T-helper 1 cell treated with Interleukin-12 subunit alpha and Interleukin-12 subunit beta and Interleukin-4 antibody, amounts not matched to agents 30 ng/mL and 1 ng/mL, for 36 hours (primary cell): ENCODE measurements at regions not wholly inside any gene's neighbourhood (a gene's known extent, or its start where the extent isn't known, plus 50 kb on each side); places are given as distances from the start of the nearest gene placed in this dataset.

Source experiments
- intact Hi-C: fragments of 100-400 bp; cut with micrococcal nuclease; formaldehyde crosslinking; loops from one replicate; pipeline ENCODE4 v1.15.1; 2024

GRCh38 chr2:16335604-16335930 lies 330.1 kb downstream of the CYRIA start:
- intact Hi-C loops, result no loop called here

GRCh38 chr2:16334886-16335603 lies 330.6 kb downstream of the CYRIA start:
- intact Hi-C loops, result no loop called here

- intact Hi-C loops, result no loop called here
Measured at GRCh38 chr2:16334366-16334765, 331.3 kb downstream of the CYRIA start.

- intact Hi-C loops, result no loop called here
Measured at GRCh38 chr2:16333681-16334080, 332.0 kb downstream of the CYRIA start.

GRCh38 chr2:16332681-16333557 lies 332.7 kb downstream of the CYRIA start:
- intact Hi-C loops, result no loop called here

- intact Hi-C loops, result no loop called here
Measured at GRCh38 chr2:16331772-16332171, 333.9 kb downstream of the CYRIA start.

GRCh38 chr2:16330982-16331381 lies 334.7 kb downstream of the CYRIA start:
- intact Hi-C loops, result no loop called here

GRCh38 chr2:16330571-16330970 lies 335.1 kb downstream of the CYRIA start:
- intact Hi-C loops, result no loop called here

- intact Hi-C loops, result no loop called here
Measured at GRCh38 chr2:16330012-16330411, 335.6 kb downstream of the CYRIA start.

GRCh38 chr2:16329421-16329820 lies 336.2 kb downstream of the CYRIA start:
- intact Hi-C loops, result no loop called here

GRCh38 chr2:16328521-16329190 lies 337.0 kb downstream of the CYRIA start:
- intact Hi-C loops, result no loop called here

GRCh38 chr2:16327326-16327725 lies 338.3 kb downstream of the CYRIA start:
- intact Hi-C loops, result no loop called here

- intact Hi-C loops, result no loop called here
Measured at GRCh38 chr2:16326711-16327300, 338.8 kb downstream of the CYRIA start.

- intact Hi-C loops, result no loop called here
Measured at GRCh38 chr2:16325976-16326510, 339.6 kb downstream of the CYRIA start.

- intact Hi-C loops, result no loop called here
Measured at GRCh38 chr2:16325016-16325975, 340.3 kb downstream of the CYRIA start.

GRCh38 chr2:16324544-16324937 lies 341.1 kb downstream of the CYRIA start:
- intact Hi-C loops, result no loop called here

GRCh38 chr2:16323551-16324543 lies 341.8 kb downstream of the CYRIA start:
- intact Hi-C loops, result no loop called here

- intact Hi-C loops, result no loop called here
Measured at GRCh38 chr2:16323126-16323520, 342.5 kb downstream of the CYRIA start.
